ENCODE measurements at regions not wholly inside any gene's neighbourhood (a gene's known extent, or its start where the extent isn't known, plus 50 kb on each side); places are given as distances from the start of the nearest gene placed in this dataset.

- H3K9ac ChIP-seq (ENCODE audit: extremely low read depth, low read length, poor library complexity, severe bottlenecking): no peak overlapping the region
- Mint-ChIP-seq H3K36me3 (ENCODE audit: low read depth) (no peaks in the 10 kb centered on the region), H3K9me3 (no peaks in the 10 kb centered on the region), H3K27me3 (ENCODE audit: insufficient read depth) (peaks cover 3% of the 10 kb centered on the region), H3K27ac (no peak overlapping the region), H3K4me1 (peaks cover 5% of the 10 kb centered on the region), H3K4me3 (no peak overlapping the region)
- no peaks in the 10 kb centered on the region for H3K36me3 ChIP-seq (ENCODE audit: control insufficient read depth, insufficient read depth, low read length)
- 84 to 90% methylated on average over 3 to 4 of the region's 5 CpGs for WGBS, 2 experiments (ENCODE audit: insufficient coverage in 1 of 2, insufficient read length in 1 of 2)
- H3K27ac ChIP-seq (ENCODE audit: low read depth, low read length): no peak overlapping the region
- peak; percentile 15 for DNase-seq
- no peaks in the 10 kb centered on the region for H3K27me3 ChIP-seq (ENCODE audit: control insufficient read depth, insufficient read depth, low read length, poor library complexity, severe bottlenecking)
- no peaks in the 10 kb centered on the region for H3K4me1 ChIP-seq (ENCODE audit: control insufficient read depth, insufficient read depth, low read length)
- TF ChIP-seq CTCF (conservative IDR thresholded peaks at IDR 0.05): no peak
- no peak overlapping the region for H3K4me3 ChIP-seq (ENCODE audit: low read length)
- no peaks in the 10 kb centered on the region for H3K9me3 ChIP-seq (ENCODE audit: control insufficient read depth, low read length)
Observed at GRCh38 chr16:85988306-85988705, 89.3 kb downstream of the IRF8 start.

GRCh38 chr16:85988723-85989313, 89.9 kb downstream of the IRF8 start:
- no peaks in the 10 kb centered on the region for H3K36me3 Mint-ChIP-seq (ENCODE audit: low read depth)
- no peaks in the 10 kb centered on the region for H3K9me3 Mint-ChIP-seq
- TF ChIP-seq CTCF (conservative IDR thresholded peaks at IDR 0.05): no peak
- Histone ChIP-seq H3K4me1 (ENCODE audit: control insufficient read depth, insufficient read depth, low read length) (no peaks in the 10 kb centered on the region), H3K36me3 (ENCODE audit: control insufficient read depth, insufficient read depth, low read length) (no peaks in the 10 kb centered on the region), H3K27ac (ENCODE audit: low read depth, low read length) (no peak overlapping the region), H3K27me3 (ENCODE audit: control insufficient read depth, insufficient read depth, low read length, poor library complexity, severe bottlenecking) (no peaks in the 10 kb centered on the region), H3K4me3 (ENCODE audit: low read length) (no peak overlapping the region), H3K9me3 (ENCODE audit: control insufficient read depth, low read length) (no peaks in the 10 kb centered on the region), H3K9ac (ENCODE audit: extremely low read depth, low read length, poor library complexity, severe bottlenecking) (no peak overlapping the region)
- no peak overlapping the region for H3K4me3 Mint-ChIP-seq
- 90 to 93% methylated on average over 12 to 13 of the region's 13 CpGs for WGBS, 2 experiments (ENCODE audit: insufficient coverage in 1 of 2, insufficient read length in 1 of 2)
- peak; percentile 30 for DNase-seq
- no peak overlapping the region for H3K27ac Mint-ChIP-seq
- H3K4me1 Mint-ChIP-seq: peaks cover 5% of the 10 kb centered on the region
- peaks cover 3% of the 10 kb centered on the region for H3K27me3 Mint-ChIP-seq (ENCODE audit: insufficient read depth)

- DNase-seq: peak; percentile 24
- Mint-ChIP-seq H3K27ac (no peak overlapping the region), H3K9me3 (no peaks in the 10 kb centered on the region), H3K4me3 (no peak overlapping the region), H3K36me3 (ENCODE audit: low read depth) (no peaks in the 10 kb centered on the region), H3K4me1 (peaks cover 5% of the 10 kb centered on the region), H3K27me3 (ENCODE audit: insufficient read depth) (peaks cover 3% of the 10 kb centered on the region)
- no peaks in the 10 kb centered on the region for H3K4me1 ChIP-seq (ENCODE audit: control insufficient read depth, insufficient read depth, low read length)
- no peak for TF ChIP-seq CTCF (conservative IDR thresholded peaks at IDR 0.05)
- H3K36me3 ChIP-seq (ENCODE audit: control insufficient read depth, insufficient read depth, low read length): no peaks in the 10 kb centered on the region
- no peak overlapping the region for H3K4me3 ChIP-seq (ENCODE audit: low read length)
- H3K9ac ChIP-seq (ENCODE audit: extremely low read depth, low read length, poor library complexity, severe bottlenecking): no peak overlapping the region
- H3K9me3 ChIP-seq (ENCODE audit: control insufficient read depth, low read length): no peaks in the 10 kb centered on the region
- H3K27ac ChIP-seq (ENCODE audit: low read depth, low read length): no peak overlapping the region
- H3K27me3 ChIP-seq (ENCODE audit: control insufficient read depth, insufficient read depth, low read length, poor library complexity, severe bottlenecking): no peaks in the 10 kb centered on the region
- 90 to 93% methylated on average over 3 to 5 of the region's 5 CpGs for WGBS, 2 experiments (ENCODE audit: insufficient coverage in 1 of 2, insufficient read length in 1 of 2)
Observed at GRCh38 chr16:85989376-85989775, 90.4 kb downstream of the IRF8 start.

Measured in endodermal cell (in vitro differentiated cells).